Aorta (tissue), 5 donors: ENCODE measurements at regions not wholly inside any gene's neighbourhood (a gene's known extent, or its start where the extent isn't known, plus 50 kb on each side); places are given as distances from the start of the nearest gene placed in this dataset.

Experiments
- ATAC-seq: fragments of 200-7000 bp; cut with Tn5 transposase; one replicate; pipeline ENCODE4 v1.9.1; 2022; ENCODE audit warnings: moderate library complexity; ENCODE audit not compliant: low FRiP score
- DNase-seq, 2 donors: peaks; one replicate each; pipeline ENCODE4 v3.0.0-alpha.2; 2020
- H3K27ac ChIP-seq, 2 donors: one replicate each; pipeline ENCODE4 v1.5.1; 2013; ENCODE audit warnings: low read length in 2 of 2, mild to moderate bottlenecking in 2 of 2, moderate library complexity in 2 of 2, control low read depth in 1 of 2, inconsistent platforms in 1 of 2, low read depth in 1 of 2
- H3K27me3 ChIP-seq, 2 donors: one replicate each; pipeline ENCODE4 v1.6.1; 2013; ENCODE audit warnings: control low read depth in 1 of 2, low read length in 1 of 2, mild to moderate bottlenecking in 1 of 2, moderate library complexity in 1 of 2; ENCODE audit not compliant: insufficient read depth in 2 of 2, control insufficient read depth in 1 of 2
- H3K36me3 ChIP-seq, 2 donors: one replicate each; pipeline ENCODE4 v1.6.1; 2013; ENCODE audit warnings: control low read depth in 1 of 2, low read length in 1 of 2, mild to moderate bottlenecking in 1 of 2; ENCODE audit not compliant: insufficient read depth in 2 of 2, control insufficient read depth in 1 of 2
- H3K4me1 ChIP-seq, 2 donors: one replicate each; pipeline ENCODE4 v1.6.1; 2013; ENCODE audit warnings: low read length in 2 of 2, control low read depth in 1 of 2, mild to moderate bottlenecking in 1 of 2, moderate library complexity in 1 of 2; ENCODE audit not compliant: insufficient read depth in 2 of 2, control insufficient read depth in 1 of 2
- H3K4me3 ChIP-seq, 2 donors: one replicate each; pipeline ENCODE4 v1.5.1; 2013; ENCODE audit warnings: low read length in 2 of 2, control low read depth in 1 of 2, mild to moderate bottlenecking in 1 of 2
- H3K9me3 ChIP-seq: one replicate; pipeline ENCODE4 v1.6.1; 2013; ENCODE audit warnings: mild to moderate bottlenecking, low read length; ENCODE audit not compliant: control insufficient read depth
- WGBS, 2 donors: extraction: QIAGEN DNeasy Blood & Tissue Kit; methylation state at CpG; one replicate each; pipeline ENCODE4 v1.1.7; 2013; 5-methylcytosine and 5-hydroxymethylcytosine counted together
- intact Hi-C, 2 donors: fragments of 100-400 bp; cut with DNase I; formaldehyde crosslinking; loops; one replicate each; pipeline versions ENCODE4 v1.14.2 to v1.15.0; 2022
- donor health status: healthy with polysubstance abuse.
- donor health status: Bipolar disorder and iron deficiency.
- donor health status: DM: no; HTN: no; CAD: no.
- donor health status: DM: no; HTN: no; CAD: no.
- donor health status: DM: yes; HTN: yes; CAD: no.

- Histone ChIP-seq H3K27me3 (no peaks in the 10 kb centered on the region), H3K4me1 (no peaks in the 10 kb centered on the region), H3K36me3 (no peaks in the 10 kb centered on the region), H3K27ac (no peak overlapping the region), H3K4me3 (no peak overlapping the region), H3K9me3 (no peaks in the 10 kb centered on the region)
- WGBS, 2 donors = 31 to 40% methylated on average over 8 of the region's 8 CpGs
- ATAC-seq (no peak), DNase-seq (no peak)
- intact Hi-C loops = no loop called here
Observed at GRCh38 chr2:4869154-4869553, 823.0 kb upstream of the SOX11 start.

- Histone ChIP-seq H3K9me3 (no peaks in the 10 kb centered on the region), H3K4me1 (no peaks in the 10 kb centered on the region), H3K4me3 (no peak overlapping the region), H3K36me3 (no peaks in the 10 kb centered on the region), H3K27me3 (no peaks in the 10 kb centered on the region), H3K27ac (no peak overlapping the region)
- ATAC-seq (no peak), DNase-seq (no peak)
- 91 to 95% methylated on average over 6 of the region's 6 CpGs for WGBS, 2 donors
- intact Hi-C loops = no loop called here
Observed at GRCh38 chr2:4873364-4873763, 818.8 kb upstream of the SOX11 start.

GRCh38 chr2:4873876-4874593 lies 818.1 kb upstream of the SOX11 start:
- intact Hi-C loops = no loop called here
- Histone ChIP-seq H3K4me1 (no peaks in the 10 kb centered on the region), H3K27ac (no peak overlapping the region), H3K4me3 (no peak overlapping the region), H3K36me3 (no peaks in the 10 kb centered on the region), H3K9me3 (no peaks in the 10 kb centered on the region), H3K27me3 (no peaks in the 10 kb centered on the region)
- DNase-seq = no peak
- ATAC-seq = no peak
- WGBS, 2 donors = 48 to 61% methylated on average over 3 of the region's 3 CpGs

GRCh38 chr2:4882421-4882820 lies 809.8 kb upstream of the SOX11 start:
- Histone ChIP-seq H3K27ac (no peak overlapping the region), H3K27me3 (no peaks in the 10 kb centered on the region), H3K9me3 (no peaks in the 10 kb centered on the region), H3K4me1 (no peaks in the 10 kb centered on the region), H3K36me3 (no peaks in the 10 kb centered on the region), H3K4me3 (no peak overlapping the region)
- intact Hi-C loops = no loop called here
- DNase-seq = no peak
- ATAC-seq = no peak
- WGBS, 2 donors = 4 to 5% methylated on average over 3 of the region's 3 CpGs

GRCh38 chr2:4882941-4883340 lies 809.2 kb upstream of the SOX11 start:
- WGBS, 2 donors = 40 to 49% methylated on average over 8 of the region's 8 CpGs
- no peak overlapping the region for H3K4me3 ChIP-seq
- H3K27ac ChIP-seq = no peak overlapping the region
- ATAC-seq = no peak
- H3K27me3 ChIP-seq = no peaks in the 10 kb centered on the region
- intact Hi-C loops = no loop called here
- no peaks in the 10 kb centered on the region for H3K4me1 ChIP-seq
- DNase-seq = no peak
- H3K36me3 ChIP-seq = no peaks in the 10 kb centered on the region
- no peaks in the 10 kb centered on the region for H3K9me3 ChIP-seq

GRCh38 chr2:4883375-4883774 lies 808.8 kb upstream of the SOX11 start:
- H3K27me3 ChIP-seq = no peaks in the 10 kb centered on the region
- H3K4me1 ChIP-seq = no peaks in the 10 kb centered on the region
- H3K9me3 ChIP-seq = no peaks in the 10 kb centered on the region
- intact Hi-C loops = no loop called here
- WGBS, 2 donors = 87 to 91% methylated on average over 17 of the region's 17 CpGs
- ATAC-seq (peak; percentile 48), DNase-seq (no peak)
- no peak overlapping the region for H3K4me3 ChIP-seq
- H3K36me3 ChIP-seq = no peaks in the 10 kb centered on the region
- H3K27ac ChIP-seq = no peak overlapping the region

GRCh38 chr2:4884117-4884571 lies 808.0 kb upstream of the SOX11 start:
- ATAC-seq = no peak
- H3K36me3 ChIP-seq = no peaks in the 10 kb centered on the region
- WGBS, 2 donors = 95 to 98% methylated on average over 21 to 25 of the region's 25 CpGs
- no peak overlapping the region for H3K27ac ChIP-seq
- no peaks in the 10 kb centered on the region for H3K9me3 ChIP-seq
- intact Hi-C loops = no loop called here
- no peaks in the 10 kb centered on the region for H3K27me3 ChIP-seq
- no peak overlapping the region for H3K4me3 ChIP-seq
- peak in 1 of 2 donors; percentile 73 for DNase-seq
- no peaks in the 10 kb centered on the region for H3K4me1 ChIP-seq

GRCh38 chr2:4891394-4891793 lies 800.8 kb upstream of the SOX11 start:
- ATAC-seq (no peak), DNase-seq (no peak)
- Histone ChIP-seq H3K27ac (no peak overlapping the region), H3K4me3 (no peak overlapping the region), H3K9me3 (no peaks in the 10 kb centered on the region), H3K27me3 (no peaks in the 10 kb centered on the region), H3K4me1 (no peaks in the 10 kb centered on the region), H3K36me3 (no peaks in the 10 kb centered on the region)
- WGBS, 2 donors = 88 to 89% methylated on average over 5 of the region's 5 CpGs
- intact Hi-C loops = no loop called here

- WGBS, 2 donors = 61 to 65% methylated on average over 6 of the region's 6 CpGs
- intact Hi-C loops = no loop called here
- no peak overlapping the region for H3K27ac ChIP-seq
- no peak overlapping the region for H3K4me3 ChIP-seq
- H3K27me3 ChIP-seq = no peaks in the 10 kb centered on the region
- no peaks in the 10 kb centered on the region for H3K4me1 ChIP-seq
- H3K9me3 ChIP-seq = no peaks in the 10 kb centered on the region
- DNase-seq (no peak), ATAC-seq (no peak)
- H3K36me3 ChIP-seq = no peaks in the 10 kb centered on the region
Observed at GRCh38 chr2:4895371-4895770, 796.8 kb upstream of the SOX11 start.
